WTC11 (cell line): ENCODE measurements at regions not wholly inside any gene's neighbourhood (a gene's known extent, or its start where the extent isn't known, plus 50 kb on each side); places are given as distances from the start of the nearest gene placed in this dataset.

Experiments
- CTCF ChIP-seq: fragments of 200-600 bp; IDR thresholded peaks from 2 replicates; pipeline ENCODE4 v1.8.0; 2022; ENCODE audit warnings: antibody characterized with exemption
- ELF4 ChIP-seq: sonication (generic); formaldehyde crosslinking; IDR thresholded peaks from 2 replicates; pipeline ENCODE4 v1.8.1; 2022; ENCODE audit warnings: low read depth, mild to moderate bottlenecking, moderate library complexity, missing genetic modification reagents

GRCh38 chr5:37996918-37997317 lies 157.1 kb upstream of the GDNF start:
- TF ChIP-seq CTCF, result no peak
- TF ChIP-seq ELF4 (CRISPR knock-in tag), result no peak
